Stimulated activated CD8-positive, alpha-beta memory T cell treated with anti-CD3 and anti-CD28 coated beads, Interleukin-15, amount 100 ng/mL, for 4 hours (primary cell): ENCODE measurements at regions not wholly inside any gene's neighbourhood (a gene's known extent, or its start where the extent isn't known, plus 50 kb on each side); places are given as distances from the start of the nearest gene placed in this dataset.
"Not testable (repeated sequence)": the region's sequence is repeated elsewhere in the genome, so short reads cannot be mapped to it uniquely, and the experiment has no call there.

Experiments
- DNase-seq, 2 donors: peaks; one replicate each; pipeline ENCODE4 v3.0.0-alpha.2; 2020; ENCODE audit warnings: low read depth in 2 of 2

GRCh38 chr2:210956101-210956500, 399.7 kb downstream of the CPS1 start:
- no peak for DNase-seq

DNA sequence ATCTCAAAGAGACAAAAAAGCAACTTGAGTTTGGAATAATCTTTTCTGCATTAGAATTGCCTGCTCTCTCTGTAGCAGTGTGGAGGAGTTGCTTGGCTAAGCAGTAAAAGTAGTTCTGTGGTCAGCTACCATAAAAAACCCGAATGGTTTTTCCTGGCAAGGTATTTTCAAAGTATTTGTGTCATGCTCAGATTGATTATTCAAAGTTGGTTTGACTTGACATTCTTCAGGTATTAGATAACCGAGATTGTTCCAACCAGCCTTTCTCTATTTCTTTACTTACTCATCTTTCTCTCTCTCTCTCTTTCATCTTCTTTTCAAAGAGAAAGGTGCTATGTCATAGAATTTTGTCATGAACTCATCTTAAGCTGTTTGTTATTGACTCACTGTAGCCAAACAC, 404.9 kb downstream of the CPS1 start:
- no peak for DNase-seq

DNA sequence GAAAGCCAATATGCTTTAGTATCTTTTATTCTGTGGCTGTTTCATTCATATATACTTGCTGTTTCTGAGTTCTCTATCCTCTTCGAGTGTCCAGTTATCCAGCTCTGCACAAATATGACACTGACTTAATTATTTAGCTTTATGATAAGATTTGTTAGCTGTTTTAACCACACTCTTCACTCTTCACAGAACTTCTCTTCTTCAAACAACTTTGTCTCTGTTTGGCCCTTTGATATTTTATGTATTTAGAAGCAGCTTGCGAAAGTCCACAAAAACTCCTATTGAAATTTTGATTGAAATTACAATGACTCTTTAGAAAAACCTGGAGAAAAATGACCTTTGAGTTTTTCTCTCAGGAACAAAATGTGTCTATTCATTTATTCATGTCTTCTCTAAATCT, 407.0 kb downstream of the CPS1 start:
- no peak for DNase-seq

DNA sequence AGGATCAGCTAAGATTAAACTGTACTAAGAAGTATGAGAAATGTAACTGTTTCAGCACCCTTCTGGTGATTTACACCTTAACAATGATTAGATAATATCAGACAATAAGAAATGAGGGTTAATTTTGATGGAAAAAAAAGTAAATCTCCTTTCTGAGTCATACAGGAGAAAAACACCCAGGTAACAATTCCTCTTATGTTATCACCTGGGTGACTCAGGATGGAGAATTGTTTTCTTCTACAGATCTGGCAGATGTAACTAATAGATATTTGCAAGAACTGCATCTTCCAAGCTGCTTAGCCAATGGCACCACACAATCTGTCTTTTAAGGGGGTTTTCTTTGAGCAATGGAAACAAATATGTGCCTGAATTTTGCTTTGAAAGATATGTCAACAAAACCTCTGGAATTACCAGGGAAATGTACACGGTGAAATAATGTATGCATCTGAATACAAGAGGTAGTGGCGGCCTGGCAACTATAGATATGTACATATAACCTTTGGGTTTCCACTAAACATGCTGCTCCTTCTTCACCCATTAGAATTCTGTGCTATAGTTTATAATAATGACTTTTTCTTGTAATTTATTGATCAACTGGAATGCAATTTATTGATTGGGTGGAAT, 407.9 kb downstream of the CPS1 start:
- DNase-seq, result no peak

- DNase-seq, result no peak
Measured at GRCh38 chr2:210965472-210965871, 409.1 kb downstream of the CPS1 start.

DNA sequence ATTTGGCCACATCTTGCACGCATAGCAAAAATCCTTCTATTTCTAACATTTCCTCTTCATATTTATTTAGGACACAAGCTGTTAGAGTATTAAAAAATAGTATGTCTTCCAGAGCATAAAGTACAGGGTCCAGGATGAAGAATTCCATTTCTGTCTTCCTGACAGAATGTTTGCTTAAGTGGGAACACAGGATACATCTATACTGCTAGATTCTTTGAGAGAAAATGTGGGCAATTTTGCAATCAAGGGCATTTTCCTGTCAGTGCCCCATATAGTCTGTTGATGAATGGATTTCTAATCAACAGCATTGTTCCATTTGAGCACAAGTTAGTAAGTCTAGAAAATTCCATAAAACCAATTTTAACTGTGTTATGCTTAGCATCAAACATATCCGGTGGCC, 409.9 kb downstream of the CPS1 start:
- no peak for DNase-seq

- no peak for DNase-seq
Measured at GRCh38 chr2:210971431-210971830, 415.0 kb downstream of the CPS1 start.

DNA sequence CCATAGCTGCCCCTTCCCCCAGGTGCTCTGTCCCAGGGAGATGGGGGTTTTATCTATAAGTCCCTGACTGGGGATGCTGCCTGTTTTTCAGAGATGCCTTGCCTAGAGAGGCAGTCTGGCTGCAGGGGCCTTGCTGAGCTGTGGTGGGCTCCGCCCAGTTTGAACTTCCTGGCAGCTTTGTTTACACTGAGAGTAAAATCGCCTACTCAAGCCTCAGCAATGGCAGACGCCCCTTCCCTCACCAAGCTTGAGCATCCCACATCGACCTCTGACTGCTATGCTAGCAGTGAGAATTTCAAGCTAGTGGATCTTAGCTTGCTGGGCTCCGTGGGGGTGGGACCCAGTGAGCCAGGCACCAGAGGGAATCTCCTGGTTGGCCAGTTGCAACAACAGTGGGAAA, 430.4 kb downstream of the CPS1 start:
- DNase-seq, result not testable (repeated sequence)

GRCh38 chr2:210991107-210991506, 434.7 kb downstream of the CPS1 start:
- DNase-seq, result no peak

DNA sequence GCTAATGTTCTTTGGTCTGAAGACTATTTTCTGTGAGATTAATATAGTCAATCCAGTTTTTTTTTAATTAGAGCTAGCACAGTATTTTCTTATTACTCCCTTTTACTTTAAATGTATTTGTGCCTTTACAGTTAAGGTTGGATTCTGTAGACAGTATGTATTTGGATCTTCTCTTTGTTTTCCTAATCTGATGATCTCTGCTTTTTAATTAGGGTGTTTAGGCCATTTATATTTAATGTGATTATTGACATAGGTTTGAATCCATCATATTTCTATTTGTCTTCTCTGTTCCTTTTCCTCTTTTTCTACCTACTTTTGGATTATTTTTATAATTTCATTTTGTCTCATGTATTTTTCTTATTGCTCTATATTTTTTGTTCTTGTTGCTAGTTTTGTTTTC, 437.7 kb downstream of the CPS1 start:
- DNase-seq, result no peak

- no peak for DNase-seq
Measured at GRCh38 chr2:210997373-210997772, 441.0 kb downstream of the CPS1 start.

DNA sequence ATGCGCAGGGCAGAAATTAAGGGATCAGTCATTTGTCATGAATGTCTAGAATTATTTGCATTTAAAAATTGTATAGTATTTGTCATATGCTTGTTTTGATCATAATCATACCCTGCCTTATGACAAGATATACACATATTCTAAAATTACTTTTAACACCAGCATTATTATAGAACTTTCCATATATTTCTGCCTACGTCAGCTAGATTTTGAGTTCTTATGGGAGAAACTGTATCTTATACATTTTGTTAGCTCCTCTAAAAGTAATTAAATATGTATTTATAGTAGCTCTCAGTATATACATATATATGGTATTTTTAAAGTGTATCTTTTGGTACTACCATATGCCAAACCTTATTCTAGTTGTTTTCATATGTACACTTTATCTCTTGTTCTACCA, 441.9 kb downstream of the CPS1 start:
- DNase-seq, result no peak

DNA sequence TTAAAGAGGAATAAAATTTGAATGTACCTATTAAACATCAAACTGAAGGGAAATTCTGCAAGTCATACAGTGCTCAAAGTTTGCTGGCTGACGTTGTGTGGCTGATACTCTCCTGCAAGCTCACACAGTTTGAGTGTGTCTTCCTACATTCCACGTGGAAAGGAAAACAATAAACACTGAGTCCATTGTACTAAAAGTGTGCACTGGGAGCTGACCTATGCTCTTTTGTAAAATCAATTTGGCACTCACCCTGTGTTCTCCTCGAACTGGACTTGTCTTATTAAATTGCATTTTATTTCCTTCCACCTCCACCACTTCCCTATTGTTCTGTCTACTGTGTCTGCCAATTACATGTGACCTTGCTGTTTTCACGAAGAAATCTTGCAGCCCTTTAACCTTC, 458.0 kb downstream of the CPS1 start:
- no peak for DNase-seq

- no peak for DNase-seq
Measured at GRCh38 chr2:211014906-211015305, 458.5 kb downstream of the CPS1 start.

DNA sequence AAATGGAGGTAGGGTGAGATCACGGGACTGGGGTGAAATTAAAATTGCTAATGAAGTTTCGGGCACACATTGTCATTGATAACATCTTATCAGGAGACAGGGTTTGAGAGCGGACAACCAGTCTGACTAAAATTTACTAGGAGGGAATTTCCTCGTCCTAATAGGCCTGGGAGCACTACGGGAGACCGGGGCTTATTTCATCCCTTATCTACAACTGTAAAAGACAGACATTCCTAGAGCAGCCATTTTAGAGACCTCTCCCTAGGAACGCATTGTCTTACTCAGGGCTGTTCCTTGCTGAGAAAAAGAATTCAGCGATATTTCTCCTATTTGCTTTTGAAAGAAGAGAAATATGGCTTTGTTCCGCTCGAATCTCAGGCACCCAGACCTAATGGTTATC, 468.7 kb downstream of the CPS1 start:
- not testable (repeated sequence) for DNase-seq

- DNase-seq, result no peak
Measured at GRCh38 chr2:211026109-211026508, 469.7 kb downstream of the CPS1 start.

GRCh38 chr2:211027976-211028375, 471.6 kb downstream of the CPS1 start:
- no peak for DNase-seq

GRCh38 chr2:211033765-211034164, 477.4 kb downstream of the CPS1 start:
- DNase-seq, result no peak

GRCh38 chr2:211035548-211036185, 479.3 kb downstream of the CPS1 start:
- DNase-seq, result no peak

- DNase-seq, result no peak
Measured at GRCh38 chr2:211045025-211045424, 488.6 kb downstream of the CPS1 start.

GRCh38 chr2:211049321-211050018, 493.1 kb downstream of the CPS1 start:
- DNase-seq, result no peak

DNA sequence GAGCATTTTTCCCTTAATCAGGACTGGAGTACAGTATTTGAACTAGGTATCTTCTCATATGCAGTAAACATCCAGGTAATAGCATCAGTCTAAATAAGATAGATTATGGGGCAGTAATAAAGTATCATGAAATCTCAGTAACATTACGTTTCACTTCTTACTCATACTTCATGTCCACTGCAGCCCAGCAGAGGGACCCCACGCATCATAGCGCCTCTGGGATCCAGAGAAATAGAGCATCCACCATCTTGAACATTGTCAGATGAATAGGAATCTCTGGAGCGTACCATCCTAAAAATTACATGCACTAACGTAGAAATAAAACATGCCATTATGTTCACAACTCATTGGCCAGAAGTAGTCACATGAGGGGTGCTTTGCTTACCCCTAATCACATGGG, 499.0 kb downstream of the CPS1 start:
- DNase-seq, result no peak

DNA sequence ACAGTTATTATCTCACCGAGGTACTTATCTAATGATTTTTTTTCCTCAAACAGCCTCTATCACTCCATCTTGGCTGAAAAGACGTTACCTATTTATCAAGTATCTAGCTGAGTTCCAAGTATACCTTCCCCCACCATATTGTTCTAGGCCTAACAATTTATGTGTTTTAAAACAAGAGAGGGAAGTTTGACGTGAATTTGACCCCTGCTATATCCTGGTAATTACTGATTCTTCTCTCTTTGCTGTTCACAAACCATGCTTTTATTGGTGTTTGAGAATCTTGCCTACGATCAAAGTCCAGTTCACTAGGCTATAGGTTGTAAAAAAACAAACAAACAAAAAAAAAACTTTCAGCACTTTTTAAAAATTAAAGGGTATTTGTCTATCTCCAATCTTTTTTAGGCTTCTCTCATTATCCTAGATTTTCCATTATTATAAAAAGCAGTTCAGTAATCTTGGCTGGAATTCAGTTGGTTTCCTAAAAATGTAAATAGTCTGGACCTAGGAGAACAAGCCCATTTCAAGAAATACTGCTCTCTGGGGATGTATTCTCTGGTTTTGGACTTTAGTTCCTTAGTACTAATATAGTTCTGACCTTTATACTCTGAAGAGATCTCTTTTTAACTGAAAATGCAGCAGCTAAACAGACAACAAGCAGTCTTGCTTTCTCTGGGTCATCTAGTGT, 505.4 kb downstream of the CPS1 start:
- no peak for DNase-seq
